NCI-H2171 (cell line): ENCODE measurements at regions not wholly inside any gene's neighbourhood (a gene's known extent, or its start where the extent isn't known, plus 50 kb on each side); places are given as distances from the start of the nearest gene placed in this dataset.

Source experiments
- DNase-seq: peaks from one replicate; lab custom pipeline; 2025; lab: John Stamatoyannopoulos, UW

DNA sequence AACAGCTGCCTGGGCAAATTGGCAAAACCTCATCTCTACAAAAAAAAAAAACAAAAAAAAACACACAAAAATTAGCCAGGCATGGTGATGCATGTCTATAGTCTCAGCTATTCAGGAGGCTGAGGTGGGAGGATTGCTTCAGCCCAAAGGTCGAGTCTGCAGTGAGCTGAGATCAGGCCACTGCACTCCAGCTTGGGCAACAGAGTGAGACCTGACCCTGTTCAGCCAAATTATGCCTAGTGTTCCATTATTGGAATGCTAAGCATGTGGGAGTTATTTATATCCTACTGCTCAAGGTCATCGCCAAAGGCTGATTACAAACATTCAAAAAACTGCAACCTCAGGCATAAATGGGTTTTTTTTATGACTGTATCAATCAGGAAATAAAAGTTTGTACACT, 1251.0 kb upstream of the PCDH9 start:
- no peak for DNase-seq

DNA sequence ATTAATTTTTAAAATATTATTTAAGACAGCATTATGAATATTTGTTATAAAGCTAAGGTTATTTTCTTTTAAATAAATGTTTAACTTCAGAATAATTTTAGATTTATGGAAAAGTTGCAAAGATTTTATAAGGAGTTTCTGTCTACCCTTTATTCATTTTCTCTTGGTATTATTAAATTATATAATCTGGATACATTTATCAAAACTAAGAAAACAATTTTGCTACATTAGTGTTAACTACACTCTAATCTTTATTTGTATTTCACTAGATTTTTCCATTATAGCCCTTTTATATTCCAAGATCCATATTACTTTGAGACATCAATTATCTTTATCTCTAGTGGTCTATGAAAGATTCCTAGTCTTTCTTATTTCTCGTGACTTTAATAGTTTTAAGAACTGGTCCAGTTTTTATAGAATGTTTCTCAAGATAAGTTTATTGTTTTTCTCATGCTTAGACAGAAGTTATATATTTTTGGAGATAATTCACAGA, 1243.7 kb upstream of the PCDH9 start:
- DNase-seq = no peak

DNA sequence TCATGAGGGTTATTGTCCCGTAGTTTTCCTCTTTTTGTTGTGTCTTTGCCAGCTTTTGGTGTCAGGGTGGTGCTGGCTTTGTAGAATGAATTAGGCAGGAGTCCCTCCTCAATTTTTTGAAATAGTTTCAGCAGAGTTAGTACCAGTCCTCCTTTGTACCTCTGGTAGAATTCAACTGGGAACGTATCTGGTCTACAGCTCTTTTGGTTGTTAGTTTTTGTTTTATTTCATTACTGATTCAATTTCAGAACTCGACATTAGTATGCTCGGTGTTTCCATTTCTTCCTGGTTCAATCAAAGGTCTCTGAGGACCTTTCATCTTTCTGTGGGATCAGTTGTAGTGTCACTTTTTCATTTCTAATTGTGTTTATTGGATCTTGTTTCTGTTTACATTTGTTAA, 1237.0 kb upstream of the PCDH9 start:
- DNase-seq = no peak

DNA sequence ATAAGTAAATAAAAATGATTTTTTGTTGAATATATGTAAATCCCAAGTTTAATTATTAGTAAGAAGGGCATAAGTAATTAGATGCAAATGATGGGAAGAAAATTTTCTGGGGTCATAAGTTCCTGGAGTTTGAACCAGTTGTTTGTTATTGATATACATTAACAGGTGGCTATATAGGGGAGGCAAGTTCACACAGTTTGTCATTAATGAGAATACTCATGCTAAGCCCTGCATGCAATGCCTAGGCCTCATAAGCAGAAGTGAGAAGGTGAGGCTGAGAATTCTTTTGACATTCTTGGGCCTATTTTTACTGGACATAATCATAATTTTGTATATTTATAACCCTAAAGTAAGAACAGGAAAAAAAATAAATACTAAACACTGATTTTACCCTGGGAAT, 1210.7 kb upstream of the PCDH9 start:
- DNase-seq = no peak

DNA sequence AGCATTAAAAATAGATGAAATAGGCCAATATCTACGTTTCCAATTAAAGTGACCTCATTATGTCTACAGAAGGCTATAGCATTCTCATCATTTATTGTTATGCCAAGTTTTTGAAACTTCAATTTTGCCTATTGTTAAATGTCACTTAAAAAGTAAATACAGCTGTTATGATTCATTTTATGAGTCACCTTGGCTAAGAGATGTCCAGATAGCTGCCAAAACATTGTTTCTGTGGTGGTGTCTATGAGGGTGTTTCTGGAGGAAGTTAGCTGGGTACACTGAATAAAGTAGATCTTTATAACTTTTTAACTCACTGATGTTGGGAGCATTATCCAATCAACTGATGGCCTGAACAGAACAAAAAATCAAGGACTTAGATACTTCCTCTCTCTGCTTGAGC, 1209.7 kb upstream of the PCDH9 start:
- no peak for DNase-seq

DNA sequence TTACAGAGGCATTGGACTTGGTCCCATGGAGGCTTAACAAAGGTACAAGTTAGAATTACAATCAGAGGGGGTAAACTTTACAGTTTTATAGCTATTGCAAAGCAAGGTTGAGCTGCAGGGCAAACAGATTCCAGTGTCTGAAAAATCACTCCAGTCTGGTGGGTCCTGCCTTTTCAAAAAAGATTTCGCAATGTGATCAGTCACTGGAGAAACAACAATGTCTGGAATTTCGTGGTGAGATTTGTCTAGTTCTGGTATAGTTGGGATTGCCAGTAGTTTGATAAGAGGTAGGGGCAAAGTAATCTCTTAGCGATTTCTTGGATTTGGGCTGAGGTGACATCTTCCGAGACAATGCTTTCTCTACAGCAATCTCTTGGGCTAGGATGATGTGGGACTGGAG, 1198.2 kb upstream of the PCDH9 start:
- DNase-seq = no peak

DNA sequence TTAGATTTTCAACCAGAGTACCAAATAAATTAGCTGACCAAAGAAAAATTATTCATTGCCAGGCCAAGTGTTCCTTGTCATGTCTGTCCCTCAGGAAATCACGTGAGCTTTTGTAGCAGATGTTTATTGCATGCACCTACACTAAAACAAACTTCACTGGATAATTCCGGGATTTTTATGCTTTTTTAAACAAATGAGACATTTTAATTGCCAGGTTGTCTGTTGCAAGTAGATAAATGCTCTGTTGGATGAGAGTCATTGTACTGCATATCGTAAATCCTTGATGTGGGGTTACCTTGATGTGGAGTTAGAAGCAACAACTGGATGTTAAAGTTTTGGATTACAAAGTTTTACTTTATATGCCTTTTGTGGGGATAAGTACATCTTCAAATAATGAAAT, 1187.7 kb upstream of the PCDH9 start:
- DNase-seq = no peak

DNA sequence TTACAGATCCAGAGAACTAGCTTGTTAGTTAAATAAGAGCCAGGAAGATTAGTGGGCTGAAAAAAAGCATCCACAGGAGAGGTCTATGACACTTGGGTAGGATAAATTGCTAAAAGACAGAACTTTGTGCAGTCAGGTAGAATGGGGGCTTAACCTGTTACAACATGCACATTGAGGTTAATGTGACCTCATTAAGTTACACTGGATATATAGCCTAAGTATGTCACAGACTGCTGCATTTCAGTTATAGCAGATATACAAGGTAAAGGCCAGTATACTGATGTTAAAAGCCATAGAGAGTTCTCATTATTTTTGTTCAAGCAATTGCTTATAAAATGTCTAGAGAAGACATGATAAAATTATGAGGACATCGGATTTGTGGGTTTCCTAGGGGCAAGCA, 1179.9 kb upstream of the PCDH9 start:
- DNase-seq = no peak

DNA sequence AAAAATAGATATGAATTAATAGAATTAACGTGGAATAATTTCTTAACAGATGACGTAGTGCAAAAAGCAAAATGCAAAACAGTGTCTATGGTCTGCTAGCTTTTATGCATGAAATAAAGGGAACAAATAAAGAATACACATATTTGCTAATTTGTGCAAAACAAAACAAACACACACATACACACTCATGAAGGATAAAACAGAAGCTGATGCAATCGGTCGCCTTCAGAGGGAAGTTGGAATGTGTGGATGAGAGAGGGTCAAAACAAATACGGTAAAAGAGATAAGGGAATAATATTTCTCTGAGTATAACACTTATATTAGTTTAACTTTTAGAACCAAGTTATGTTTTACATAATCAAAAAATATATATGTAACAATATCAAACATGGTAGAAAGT, 1160.9 kb upstream of the PCDH9 start:
- DNase-seq = no peak

DNA sequence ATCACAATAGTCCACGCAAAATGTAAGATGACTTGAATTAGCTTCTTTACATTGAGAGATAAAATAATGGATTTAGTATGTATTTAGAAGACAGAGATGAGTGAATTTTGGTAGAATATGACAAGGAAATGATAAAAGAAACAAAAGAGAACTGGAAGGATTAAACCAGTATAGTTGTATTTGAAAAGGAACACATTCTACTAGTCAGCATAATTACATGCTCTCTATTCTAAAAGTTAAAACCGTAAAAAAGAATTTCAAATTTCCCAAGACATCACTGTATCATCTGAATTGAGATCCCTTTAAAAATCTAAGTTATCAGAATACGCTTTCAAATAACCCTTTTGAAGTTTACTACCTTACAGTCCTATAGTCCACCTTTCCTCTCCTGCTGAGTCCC, 1156.7 kb upstream of the PCDH9 start:
- DNase-seq = no peak

DNA sequence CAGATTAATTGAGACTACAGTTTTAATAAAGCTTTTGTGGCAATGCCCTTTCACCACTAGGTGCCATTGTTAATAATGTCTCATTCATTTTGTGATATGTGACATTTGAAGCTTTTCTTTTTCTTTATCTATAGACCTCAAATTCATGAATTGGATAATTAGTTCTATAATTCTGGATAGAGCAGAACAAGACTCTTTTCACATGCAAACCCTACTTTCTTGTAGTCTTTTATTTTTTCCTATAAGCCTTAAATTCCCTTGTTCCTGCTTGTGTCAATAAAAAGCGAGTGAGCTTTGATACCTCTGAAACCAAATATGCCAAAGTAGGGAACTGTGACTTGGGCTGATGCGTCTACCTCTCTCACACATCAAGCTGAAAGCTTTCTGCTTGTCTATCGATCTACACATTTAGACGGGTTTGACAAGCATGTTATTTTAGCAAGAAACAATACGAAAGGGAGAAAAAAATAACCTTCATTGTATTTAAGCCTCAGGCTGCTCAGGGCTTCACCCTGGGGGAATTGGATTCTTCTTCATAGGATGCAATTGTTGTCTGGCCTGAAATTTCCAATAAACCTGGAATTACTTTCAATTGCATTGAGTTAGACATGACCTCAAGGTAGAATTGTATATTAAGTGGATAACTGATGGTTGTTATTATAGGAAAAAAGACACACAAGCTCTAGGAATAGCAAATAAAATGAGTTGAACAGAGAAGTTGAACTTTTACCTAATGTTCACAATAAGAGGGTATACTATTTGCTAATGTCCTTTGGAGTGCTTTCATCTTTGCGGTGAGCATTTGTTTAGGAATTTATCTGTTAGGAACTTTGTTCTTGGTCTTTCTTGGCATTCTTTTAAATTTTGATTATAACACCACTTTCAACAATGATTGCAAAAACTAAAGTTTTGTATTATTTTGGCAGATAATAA, 1150.2 kb upstream of the PCDH9 start:
- DNase-seq = no peak

DNA sequence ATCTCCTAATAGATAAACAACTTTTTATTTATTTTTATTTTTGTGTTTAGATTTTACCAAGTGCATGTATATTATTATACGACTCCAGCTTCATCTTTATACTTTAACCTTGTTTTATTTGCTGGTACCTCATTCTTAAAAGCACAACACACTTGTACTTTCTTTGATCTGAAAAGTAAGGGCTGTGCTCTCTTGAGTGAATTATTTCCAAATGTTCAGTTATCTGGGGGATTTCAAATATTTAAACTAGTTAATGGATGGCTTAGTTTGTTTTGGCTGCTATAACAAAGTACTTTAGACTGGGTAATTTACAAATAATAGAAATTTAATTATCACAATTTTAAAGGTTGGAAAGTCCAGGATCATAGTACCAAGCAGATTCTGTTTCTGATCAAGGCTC, 1148.2 kb upstream of the PCDH9 start:
- DNase-seq = no peak

DNA sequence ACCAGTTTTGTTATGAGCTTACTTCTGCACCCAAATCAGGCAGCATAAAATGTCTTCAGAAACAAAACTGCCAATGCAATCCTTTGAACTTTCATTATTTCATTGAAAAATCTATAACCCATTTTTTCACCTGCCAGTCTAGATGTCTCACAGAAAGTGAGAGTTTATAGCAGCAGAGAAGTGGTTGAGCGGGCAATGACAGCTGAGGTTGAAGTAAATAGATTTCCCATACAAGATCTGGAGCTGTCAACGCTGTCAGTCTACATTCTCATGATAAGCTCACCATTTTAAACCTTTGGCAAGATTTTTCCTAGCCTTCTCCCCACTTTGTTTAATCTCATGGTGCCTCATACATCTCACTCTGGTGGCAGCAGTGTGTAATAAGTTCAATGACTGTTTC, 1144.9 kb upstream of the PCDH9 start:
- DNase-seq = no peak

DNA sequence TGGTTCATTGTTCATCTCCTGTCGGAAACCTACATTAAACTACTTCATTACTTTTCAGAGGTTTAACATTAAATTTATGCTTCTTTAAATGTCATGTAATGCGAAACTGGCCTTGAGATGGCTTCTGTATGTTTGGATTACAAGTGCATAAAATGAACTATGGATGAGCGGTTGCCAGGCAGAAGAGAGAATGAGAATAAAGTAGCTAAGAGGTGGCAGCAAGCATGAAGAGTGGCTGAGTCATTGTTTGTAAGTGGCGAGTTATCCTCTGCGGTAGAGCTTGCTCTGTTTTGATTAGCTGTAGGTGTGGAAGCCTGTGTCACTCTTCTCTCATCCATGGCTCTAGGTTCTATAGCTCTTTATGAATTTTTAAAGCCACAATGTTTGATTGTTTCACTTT, 1139.6 kb upstream of the PCDH9 start:
- no peak for DNase-seq

DNA sequence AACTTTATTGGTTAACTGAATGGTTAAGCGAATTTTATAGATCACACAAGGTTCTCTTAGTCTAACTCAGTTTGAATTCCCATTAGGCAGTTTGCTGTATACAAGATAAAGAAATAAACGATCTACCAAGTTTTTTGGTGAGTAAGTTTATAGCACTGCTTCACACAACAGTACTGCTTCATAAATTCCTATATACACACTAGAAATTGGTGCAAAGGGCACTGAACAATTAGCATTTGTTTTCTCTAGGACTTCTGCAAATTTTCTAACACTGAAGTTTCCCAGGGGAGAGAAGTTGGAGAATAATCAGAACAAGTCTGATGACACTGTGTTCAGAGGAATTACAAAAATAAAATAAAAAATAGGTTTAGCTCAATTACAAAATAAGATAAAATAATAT, 1138.8 kb upstream of the PCDH9 start:
- no peak for DNase-seq

DNA sequence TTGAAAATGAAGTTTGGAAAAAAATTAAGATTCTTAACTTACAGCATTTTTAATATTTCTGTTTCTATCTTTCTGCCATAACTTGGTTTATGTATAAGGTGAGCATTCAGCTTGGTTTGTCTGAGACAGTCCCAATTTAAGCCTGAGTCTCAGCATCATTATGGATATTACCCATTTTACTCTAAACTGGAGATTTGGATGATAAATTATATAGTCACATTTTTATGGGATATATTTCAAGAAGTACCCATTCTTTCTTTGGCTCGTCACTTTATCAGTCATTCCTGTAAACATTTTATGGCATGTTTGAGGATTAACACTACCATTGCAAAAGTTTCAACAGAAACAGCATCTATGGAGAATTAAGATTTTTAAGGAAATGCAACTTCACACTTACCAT, 1129.0 kb upstream of the PCDH9 start:
- no peak for DNase-seq

DNA sequence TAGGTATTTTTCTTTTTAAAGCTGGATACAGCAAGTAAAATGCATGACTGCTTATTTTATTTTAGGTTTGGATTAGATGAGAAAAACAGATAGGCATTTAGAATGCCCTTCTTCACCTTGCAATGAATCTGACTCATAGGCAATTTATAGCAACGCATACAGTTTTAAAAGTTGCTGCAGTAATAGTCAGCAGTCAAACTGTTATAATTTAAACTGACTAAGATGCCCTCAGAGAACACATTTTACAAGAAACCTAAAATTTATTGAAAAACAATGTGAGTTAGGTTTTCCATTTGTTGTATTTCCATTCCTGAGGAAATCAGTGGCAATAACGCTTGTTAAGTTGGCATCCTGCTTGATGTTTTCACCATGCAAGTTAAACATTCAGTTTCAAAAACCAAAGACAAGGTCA, 1128.2 kb upstream of the PCDH9 start:
- DNase-seq = no peak

DNA sequence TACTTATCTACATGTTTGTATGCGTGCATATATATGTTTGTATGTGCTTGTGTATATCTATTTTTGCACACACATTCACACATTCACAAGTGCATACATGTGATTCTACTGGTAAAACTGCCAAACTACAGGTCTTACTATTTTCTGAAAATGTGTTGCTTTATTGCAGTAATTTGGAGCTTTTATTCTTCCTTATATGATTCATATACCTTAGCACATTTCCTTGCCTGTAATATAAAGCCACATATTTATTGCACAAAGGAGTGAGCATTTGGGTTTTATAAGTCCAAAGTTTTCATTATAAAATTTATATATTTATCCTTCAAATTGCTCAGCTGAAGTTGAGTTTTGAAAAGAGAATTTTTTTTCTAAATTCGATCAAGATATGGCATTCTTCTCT, 1120.4 kb upstream of the PCDH9 start:
- DNase-seq = no peak

DNA sequence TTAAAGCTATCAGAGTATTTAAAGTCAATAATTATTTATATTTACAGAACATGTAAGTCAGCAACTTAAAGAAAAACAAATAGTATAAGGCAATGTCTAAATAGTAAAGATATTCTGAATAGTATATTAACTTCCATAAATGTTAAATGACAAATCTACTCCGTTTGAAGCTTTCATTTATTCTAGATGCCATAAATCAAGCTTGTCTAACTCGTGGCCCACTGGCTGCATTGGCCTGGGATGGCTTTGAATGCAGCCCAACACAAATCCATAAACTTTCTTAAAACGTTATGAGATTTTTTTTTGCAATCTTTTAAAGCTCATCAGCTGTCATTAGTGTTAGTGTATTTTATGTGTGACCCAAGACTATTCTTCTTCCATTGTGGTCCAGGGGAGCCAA, 1117.1 kb upstream of the PCDH9 start:
- DNase-seq = no peak

DNA sequence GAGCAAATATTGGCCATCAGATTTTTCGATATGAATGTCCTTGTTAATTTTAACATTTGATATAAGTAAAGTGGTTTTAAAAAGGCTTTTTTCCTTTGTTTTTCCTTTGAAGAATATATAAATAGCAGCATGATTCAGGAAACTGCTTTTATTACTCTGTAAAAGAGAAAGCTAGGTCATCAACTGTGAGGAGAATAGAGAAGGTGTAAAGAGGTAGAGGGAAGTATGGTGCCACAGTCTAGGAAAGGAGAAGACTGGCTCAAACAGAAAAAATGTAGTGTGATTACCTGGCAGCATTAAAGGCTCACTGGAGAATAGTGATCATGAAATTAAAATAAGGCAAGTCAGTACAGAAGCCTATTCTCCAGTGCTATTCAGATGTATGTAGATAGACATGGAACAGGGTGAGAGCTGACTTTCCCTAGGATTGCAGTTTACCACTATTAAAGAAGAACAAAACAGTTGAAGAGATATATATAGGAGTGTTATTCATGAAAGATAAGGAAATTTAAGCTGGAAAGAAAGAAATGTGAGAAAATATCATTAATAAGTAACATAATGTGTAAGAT, 1115.9 kb upstream of the PCDH9 start:
- DNase-seq = no peak

DNA sequence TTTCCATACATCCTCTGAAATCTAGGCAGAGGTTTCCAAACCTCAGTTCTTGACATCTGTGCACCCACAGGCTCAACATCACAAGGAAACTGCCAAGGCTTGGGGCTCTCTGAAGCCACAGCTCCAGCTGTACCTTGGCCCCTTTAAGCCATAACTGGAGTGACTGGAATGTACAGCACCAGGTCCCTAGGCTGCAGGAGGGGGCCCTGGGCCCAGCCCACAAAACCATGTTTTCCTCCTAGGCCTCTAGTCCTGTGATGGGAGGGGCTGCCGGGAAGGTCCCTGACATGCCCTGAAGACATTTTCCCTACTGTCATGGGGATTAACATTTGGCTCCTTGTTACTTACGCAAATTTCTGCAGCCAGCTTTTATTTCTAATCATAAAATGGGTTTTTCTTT, 1093.0 kb upstream of the PCDH9 start:
- no peak for DNase-seq

DNA sequence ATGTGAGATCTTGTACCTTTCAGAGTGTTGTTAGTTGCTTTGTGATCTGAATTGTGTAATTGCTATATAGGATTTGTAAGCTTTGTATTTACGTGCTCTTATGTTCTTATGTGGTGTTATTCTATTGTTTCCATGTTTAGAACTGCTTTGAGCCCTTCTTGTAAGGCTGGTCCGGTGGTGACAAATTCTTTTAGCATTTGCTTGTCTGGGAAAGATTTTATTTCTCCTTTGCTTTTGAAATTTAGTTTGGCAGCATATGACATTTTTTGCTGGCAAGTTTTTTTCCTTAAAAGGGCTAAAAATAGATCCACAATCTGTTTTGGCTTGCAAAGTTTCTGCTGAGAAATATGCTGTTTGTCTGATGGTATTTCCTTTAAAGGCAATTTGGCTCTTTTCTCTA, 1089.2 kb upstream of the PCDH9 start:
- DNase-seq = no peak

DNA sequence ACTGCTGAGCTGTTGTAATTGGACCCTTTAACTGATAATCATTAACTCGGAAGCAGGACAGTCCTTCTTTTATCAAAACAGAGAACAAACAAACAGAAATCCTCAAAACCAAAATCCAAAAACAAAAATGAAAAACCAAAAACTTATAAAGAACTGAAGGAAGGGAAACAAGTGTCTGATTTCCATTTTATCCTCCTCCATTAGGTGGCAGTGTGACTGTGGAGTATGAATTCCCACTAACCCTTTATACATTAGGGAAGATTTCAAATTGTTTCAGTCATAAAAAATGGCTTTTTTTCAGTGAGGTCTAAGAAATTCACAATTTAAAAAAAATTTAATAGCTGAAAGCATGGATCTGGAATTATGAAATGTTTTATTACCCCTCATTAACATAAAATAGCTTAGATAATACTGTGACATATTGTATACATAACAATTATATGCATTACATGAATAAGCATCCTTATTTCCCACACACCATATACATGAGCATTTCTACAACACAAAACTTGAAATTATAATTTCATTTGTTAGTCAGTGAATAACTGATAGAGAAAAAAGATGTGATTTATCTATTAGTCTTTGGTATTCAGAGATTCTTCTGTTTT, 1074.3 kb upstream of the PCDH9 start:
- DNase-seq = no peak
